NCI-H2081 (cell line): ENCODE measurements at regions not wholly inside any gene's neighbourhood (a gene's known extent, or its start where the extent isn't known, plus 50 kb on each side); places are given as distances from the start of the nearest gene placed in this dataset.
"Not testable (repeated sequence)": the region's sequence is repeated elsewhere in the genome, so short reads cannot be mapped to it uniquely, and the experiment has no call there.

Source experiments
- DNase-seq, 2 experiments: peaks; one replicate each; lab custom pipeline; 2025; lab: John Stamatoyannopoulos, UW

DNA sequence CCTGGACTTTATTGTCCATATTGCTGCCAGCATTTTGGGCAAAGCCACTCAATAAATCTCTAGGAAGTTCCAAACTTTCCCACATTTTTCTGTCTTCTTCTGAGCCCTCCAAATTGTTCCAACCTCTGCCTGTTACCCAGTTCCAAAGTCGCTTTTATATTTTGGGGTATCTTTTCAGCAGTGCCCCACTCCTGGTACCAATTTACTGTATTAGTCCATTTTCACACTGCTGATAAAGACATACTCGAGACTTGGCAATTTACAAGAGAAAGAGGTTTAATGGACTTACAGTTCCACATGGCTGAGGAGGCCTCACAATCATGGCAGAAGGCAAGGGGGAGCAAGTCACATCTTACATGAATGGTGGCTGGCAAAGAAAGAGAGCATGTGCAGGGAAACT lies 53.4 kb downstream of the AHSP start:
- DNase-seq = not testable (repeated sequence)

DNA sequence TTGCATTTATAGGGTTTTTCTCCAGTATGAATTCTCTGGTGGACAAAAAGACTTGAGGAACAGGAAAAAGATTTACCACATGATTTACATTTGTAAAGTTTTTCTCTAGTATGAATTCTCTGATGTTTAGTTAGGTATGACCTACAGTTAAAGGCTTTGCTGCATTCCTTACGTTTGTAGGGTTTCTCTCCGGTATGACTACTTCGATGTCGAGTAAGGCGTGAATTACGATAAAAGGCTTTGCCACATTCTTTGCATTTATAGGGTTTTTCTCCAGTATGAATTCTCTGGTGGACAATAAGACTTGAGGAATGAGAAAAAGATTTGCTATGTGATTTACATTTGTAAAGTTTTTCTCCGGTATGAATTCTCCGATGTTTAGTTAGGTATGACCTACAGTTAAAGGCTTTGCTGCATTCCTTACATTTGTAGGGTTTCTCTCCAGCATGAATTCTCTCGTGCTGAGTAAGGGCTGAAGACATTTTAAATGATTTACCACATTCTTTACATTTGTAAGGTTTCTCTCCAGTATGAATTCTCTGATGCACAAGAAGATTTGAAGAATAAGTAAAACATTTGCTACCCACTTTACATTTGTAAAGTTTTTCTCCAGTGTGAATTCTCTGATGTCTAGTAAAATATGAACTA lies 74.2 kb downstream of the AHSP start:
- DNase-seq = not testable (repeated sequence)

DNA sequence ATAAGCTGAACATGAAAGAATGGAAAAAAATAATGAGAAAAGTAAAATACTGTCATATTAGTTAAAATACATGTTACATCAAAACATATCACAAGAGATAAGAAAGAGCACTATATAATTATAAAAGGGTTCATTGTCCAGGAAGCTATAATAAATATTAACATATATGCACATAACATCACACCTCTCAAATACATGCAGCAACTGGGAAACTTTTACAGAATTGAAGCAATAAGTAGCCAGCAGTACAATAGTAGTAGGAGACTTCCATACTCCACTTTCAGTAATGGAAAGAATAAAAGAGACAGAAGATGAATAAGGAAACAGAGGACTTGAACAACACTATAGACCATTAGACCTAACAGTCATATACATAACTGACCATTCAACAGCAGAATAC lies 90.4 kb downstream of the AHSP start:
- DNase-seq = no peak

DNA sequence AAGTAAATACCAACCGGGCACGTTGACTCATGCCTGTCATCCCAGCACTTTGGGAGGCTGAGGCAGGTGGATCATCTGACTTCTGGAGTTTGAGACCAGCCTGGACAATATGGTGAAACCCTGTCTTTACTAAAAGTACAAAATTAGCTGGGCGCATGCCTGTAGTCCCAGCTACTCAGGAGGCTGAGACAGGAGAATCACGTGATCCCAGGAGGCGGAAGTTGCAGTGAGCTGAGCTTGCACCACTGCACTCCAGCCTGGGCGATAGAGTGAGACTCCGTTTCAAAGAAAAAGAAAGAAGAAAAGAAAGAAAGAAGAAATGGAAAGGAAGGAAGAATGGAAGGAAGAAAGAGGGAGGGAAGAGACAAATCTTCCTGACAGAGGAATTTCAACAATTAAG lies 108.7 kb downstream of the AHSP start:
- DNase-seq = no peak

DNA sequence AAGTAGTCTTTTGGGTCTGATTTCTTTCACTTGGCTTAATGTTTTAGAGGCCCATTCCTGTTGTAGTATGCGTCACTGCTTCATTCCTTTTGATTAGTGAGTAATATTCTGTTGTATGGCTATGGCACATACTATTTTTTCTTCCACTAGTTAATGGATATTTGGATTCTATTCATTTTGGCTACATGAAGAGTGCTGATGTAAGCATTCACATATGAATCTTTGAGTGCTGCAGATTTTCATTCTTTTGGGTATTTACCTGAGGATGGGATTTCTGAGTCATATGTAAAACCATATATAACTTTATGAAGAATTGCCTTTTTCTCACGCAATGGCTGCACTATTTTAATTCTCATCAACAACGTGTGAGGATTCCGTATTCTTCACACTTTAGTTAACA lies 113.6 kb downstream of the AHSP start:
- DNase-seq = no peak

DNA sequence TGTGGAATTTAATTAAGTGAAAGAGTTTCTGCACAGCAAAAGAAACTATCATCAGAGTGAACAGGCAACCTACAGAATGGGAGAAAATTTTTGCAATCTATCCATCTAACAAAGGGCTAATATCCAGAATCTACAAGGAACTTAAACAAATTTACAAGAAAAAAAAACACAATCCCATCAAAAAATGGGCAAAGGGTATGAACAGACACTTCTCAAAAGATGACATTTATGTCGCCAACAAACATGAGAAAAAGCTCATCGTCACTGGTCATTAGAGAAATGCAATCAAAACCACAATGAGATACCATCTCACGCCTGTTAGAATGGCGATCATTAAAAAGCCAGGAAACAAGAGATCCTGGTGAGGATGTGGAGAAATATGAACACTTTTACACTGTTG lies 128.0 kb downstream of the AHSP start:
- DNase-seq = not testable (repeated sequence)

DNA sequence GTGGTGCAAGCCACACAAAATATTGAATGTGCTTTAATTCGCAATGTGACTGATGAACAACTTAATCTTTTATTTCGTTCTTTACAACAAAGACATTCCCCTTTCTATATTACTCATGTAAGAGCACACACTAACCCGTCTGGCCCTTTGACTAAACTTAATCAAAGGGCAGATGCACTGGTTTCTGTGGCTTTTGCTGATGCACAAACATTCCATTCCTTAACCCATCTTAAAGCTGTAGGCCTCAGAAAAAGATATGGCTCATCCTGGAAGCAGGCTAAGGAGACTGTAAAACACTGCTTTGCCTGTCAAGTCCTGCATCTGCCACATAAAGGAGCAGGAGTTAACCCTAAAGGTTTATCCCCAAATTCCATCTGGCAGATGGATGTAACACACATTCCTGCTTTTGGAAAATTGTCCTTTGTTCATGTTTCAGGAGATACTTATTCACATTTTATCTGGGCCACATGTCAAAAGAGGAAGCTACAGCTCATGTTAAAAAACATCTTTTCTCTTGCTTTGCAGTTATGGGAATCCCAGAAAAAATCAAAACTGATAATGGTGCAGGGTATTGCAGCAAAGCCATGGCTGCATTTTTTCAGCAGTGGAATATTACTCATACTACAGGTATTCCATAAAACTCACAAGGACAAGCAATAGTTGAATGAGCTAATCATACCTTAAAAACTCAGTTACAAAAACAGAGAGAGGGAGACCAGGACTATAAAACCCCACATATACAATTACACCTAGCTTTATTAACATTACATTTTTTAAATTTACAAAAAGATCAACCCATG lies 137.2 kb downstream of the AHSP start:
- no peak for DNase-seq

DNA sequence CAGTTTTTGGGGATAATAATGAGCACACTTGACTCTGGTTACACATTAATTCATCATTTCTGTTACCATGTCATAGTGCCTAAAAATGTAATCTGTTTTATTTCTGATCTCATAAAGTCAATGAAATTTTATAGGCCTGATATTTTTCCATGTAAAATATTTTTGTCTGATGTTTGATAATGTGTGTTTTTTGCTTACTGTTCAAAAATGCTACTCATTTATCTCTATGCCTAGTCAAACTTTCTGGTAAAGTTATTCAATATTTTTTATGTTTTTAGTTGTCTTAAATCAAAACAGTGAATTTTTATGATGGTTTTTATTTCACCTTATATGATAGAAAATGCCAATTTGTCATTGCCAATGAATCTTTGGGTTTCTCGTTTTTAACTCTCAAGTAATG lies 147.0 kb downstream of the AHSP start:
- no peak for DNase-seq

DNA sequence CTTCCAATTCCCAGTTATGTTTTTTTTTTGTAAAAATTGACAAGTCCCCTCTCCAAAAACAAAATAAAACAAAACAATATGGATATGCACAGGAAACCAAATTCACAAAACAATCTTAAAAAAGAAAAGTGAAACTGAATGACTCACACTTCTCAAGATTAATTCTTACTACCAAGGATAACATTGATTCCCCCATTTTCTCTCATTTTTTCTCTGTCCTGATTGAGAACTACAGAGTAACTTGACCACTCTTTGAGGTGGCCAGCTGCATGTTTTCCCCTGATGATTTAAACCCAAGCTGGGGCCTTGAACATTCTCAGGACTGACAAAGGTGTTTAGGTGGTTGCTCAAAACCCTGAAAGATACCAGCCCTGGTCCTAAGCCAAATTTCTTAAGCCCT lies 149.0 kb downstream of the AHSP start:
- DNase-seq = no peak

DNA sequence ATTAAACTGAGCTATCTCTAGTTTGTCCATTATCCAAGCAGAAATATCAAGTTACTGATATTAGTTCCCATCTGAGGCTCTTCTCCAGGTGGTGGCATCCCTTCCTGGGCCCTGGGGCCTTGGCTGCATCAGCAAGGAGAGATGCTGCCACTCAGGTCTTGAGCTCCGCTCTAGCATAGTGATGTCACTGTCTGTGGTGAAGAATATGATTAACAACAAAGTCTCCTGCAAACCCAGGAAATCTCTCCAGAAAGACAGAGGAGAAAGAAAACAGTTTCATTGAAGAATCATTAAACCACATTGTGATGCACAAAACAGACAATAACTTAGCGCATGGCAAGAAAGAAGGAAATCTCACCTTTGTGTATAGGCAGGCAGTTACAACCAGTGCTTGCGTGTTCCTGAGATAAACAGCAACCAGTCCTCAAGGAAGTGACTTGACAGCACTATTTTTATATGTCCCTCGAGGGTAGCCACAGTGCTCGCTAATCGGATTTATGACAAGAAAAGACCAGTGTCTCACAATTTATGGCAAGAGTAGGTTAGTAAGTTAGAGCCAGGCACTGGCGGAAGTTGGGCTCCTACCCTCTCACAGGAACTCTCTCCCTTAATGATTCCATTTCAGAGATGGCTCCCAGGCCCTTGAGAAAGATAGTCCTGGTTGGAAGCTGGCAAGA lies 151.1 kb downstream of the AHSP start:
- no peak for DNase-seq

DNA sequence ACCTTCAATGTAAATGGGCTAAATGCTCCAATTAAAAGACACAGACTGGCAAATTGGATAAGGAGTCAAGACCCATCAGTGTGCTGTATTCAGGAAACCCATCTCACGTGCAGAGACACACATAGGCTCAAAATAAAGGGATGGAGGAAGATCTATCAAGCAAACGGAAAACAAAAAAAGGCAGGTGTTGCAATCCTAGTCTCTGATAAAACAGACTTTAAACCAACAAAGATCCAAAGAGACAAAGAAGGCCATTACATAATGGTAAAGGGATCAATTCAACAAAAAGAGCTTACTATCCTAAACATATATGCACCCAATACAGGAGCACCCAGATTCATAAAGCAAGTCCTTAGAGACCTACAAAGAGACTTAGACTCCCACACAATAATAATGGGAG lies 161.6 kb downstream of the AHSP start:
- not testable (repeated sequence) for DNase-seq

DNA sequence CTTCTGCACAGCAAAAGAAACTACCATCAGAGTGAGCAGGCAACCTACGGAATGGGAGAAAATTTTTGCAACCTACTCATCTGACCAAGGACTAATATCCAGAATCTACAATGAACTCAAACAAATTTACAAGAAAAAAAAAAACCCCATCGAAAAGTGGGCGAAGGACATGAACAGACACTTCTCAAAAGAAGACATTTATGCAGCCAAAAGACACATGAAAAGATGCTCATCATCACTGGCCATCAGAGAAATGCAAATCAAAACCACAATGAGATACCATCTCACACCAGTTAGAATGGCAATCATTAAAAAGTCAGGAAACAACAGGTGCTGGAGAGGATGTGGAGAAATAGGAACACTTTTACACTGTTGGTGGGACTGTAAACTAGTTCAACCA lies 164.6 kb downstream of the AHSP start:
- DNase-seq = not testable (repeated sequence)

DNA sequence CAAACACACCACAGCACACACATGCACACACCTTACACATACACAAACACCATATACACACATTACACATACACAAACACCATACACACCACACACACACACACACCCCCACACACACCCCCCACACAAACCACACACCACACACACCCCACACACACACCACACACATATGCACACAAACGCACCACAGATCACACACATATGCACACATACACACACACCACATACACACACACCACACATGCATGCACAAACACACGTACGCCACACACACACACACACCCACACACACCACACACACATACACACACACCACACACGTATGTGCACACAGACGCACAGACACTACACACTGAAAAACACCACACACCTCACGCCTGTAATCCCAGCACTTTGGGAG lies 166.0 kb downstream of the AHSP start:
- DNase-seq = no peak

DNA sequence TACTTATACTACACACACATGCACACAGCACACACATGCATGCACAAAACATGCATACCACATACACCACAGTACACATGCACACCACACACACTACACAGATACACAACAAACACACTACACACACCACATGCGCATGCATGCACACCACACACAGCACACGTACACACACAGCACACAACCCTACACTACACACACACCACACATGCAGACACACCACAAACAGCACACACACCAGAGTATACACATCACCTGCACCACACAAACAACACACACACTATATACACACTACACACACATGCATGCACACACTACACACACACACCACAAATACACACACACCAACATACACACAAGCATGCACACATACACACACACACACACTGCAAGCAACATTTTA lies 166.8 kb downstream of the AHSP start:
- no peak for DNase-seq

DNA sequence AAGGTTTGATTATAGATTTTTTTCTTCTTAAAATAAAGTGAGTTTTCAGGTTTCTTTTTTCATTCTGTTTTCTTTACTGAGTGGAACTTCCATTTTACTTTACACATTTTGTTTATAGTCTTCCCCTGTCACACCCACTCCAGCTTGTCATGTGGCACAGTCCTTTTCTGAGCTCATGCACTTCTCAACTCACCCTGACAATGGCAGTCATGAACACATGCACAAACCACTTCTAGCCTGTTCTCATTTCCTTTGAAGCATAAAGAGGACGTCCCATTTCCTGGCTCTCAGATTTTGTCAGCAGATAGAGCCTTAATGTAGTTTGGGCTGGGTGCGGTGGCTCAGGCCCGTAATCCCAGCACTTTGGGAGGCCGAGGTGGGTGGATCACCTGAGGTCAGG lies 168.0 kb downstream of the AHSP start:
- DNase-seq = no peak

DNA sequence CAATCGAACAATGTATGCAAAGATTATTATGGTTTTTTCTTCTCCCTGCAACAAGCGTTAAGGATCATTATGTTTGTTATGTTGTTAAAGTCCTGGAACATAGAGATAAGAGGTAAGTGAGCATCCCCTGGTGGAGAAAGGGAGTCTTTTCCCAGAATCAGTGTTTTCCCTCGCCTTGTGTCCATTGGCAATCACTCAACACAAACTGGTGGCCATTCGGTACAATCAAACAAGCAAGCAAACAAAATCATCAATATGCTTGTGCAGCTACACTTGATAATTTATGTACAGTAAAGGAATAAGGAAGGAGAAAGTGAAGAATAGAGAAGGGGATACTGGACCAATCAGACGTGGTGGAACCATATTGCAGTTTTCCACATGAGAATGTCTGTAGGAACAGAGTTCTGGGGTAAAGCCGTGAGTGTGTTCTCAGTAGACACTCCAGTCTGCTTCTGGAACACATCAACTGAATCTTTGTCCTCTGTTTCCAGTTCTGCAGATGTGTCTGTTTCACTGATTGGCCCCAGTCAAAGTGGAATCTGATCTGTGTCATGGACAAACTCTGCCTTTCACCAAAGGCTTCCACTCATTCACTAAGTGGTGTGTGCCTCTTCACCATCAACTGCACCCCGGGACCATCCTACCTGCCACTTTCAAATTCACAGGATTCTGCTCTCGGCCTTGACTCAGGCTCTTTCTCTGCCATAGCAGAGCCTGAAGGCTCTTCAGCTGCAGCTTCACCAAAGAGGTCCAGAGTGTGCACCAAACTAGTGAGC lies 169.5 kb downstream of the AHSP start:
- peak; percentile 4 to 34 for DNase-seq

DNA sequence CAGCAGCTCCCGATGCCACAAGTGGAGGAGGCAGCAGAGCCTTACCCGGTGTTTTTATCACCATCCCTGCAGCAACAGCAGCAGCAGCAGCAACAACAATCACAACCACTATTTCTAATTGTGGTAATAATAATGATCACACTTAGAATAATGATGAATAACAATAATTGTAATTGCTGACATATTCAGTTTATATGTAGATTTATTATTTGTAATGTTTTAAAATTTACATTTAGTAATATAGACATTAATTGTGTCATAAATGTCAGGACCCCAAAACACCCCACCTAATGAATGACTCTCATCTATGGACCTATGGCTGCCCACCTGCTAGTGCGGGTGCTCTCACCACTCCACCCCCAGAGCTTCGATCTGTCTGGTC lies 170.0 kb downstream of the AHSP start:
- DNase-seq = no peak

DNA sequence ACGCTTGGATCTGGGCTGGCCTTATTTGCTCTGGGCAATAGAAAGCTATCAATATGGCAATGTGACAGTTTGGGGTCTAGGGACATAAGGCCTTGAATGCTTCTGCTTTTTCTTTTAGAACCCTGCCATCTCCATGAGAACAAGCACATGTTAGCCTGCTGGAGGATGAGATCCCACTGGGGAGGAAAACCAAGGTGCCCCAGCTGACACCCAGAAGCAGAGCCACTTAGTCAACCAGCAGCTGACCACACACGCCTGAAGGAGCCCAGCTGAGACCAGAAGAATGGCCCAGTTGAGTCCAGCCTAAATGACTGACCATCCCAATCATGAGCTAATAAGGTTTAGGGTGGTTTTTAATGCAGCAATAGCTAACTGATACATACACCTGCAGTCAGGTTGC lies 171.2 kb downstream of the AHSP start:
- no peak for DNase-seq

DNA sequence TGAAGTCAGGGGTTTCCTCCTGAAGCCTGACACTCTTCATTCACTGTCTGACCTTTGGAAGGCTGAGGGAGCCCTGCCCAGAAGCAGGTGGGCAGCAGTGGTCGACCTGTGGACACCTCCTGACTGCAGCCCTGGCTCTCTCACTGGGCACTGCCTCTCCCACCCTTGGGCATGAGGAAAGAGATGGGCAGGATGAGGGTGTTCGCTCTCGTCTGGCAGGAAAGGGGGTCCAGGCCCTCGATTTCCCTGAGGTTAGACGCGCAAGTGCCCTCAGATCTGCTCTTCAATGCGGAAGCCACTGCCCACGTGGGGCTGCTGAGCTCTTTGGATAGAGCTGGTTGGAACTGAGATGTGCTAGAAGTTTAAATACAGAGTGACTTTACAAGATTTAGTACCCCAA lies 171.9 kb downstream of the AHSP start:
- DNase-seq = no peak

DNA sequence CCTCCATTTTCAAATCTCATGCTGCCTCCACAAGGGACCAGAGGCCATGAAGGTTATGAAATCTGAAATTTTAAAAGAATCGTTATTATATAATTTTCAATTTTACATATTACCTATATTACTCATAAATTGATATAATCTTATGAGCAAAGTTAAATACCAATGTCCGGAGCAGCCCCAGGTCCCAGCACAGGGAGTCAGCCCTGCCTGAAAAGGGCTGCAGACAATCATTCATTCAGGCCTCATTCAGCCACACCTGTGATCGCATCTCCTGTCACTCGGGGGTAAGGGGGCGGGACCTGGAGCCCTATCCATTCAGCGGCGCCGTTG lies 172.5 kb downstream of the AHSP start:
- peak; percentile 86 to 90 for DNase-seq

DNA sequence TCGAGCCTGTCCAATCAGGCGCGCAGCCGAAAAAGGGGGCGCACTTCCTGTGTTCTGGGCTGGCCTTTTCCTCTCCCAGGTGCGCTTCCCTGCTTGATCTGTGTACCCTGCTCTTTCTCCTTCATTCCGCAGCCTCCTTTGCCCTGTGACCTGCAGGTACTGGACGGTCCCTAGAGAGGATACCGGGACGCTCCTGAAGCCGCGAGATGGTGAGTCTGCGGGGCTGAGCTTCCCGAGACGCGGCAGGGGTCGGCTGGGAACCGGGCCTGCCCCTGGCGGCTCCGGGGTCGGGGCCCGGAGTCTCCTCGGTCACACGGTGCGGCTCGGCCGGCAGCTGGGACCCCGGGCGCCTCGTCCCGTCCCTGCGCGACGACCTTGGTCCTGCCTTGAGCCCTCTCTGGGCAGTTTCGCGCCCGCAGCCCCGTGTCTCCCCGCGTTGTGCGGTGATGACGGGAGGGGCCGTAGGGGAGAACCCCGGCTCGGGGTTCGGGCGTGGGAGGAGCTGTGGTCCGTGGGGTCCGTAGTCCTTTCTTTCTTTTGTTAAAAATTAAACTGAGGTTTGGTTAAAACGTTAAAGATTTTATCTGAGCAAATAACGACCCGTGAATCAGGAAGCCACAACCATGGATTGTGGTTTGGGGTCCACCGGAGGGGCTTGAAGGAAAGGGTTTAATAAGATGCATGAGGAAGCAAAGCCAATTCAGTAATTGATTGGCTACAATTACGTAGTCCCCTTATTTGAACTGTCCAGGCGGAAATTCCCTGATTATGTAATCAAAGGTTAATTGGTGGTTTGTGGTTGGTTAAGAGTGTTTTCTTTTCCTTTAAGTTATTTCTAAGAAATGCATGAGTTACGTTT lies 172.8 kb upstream of the ZNF267 start:
- no peak for DNase-seq

DNA sequence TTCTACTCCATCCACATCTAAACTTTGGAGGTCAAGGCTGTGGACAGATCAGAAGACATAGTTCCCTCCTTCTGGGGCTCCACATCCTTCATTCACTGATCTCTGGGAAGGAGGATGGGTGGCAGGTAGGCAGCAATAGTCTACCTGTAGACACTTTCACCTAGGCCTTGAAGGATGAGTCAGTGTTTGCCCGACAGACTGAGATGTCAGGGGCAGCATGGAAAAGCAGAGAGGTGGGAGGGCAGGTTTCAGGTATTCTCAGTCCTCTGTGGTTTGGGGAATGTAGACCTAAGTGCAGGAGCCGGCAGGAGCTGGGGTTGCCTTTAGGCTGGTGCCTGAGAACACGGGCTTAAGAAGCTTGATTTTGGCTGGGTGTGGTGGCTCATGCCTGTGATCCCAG lies 171.9 kb upstream of the ZNF267 start:
- DNase-seq = no peak
